Kidney (tissue), 13 donors: ENCODE measurements at regions not wholly inside any gene's neighbourhood (a gene's known extent, or its start where the extent isn't known, plus 50 kb on each side); places are given as distances from the start of the nearest gene placed in this dataset.

Source experiments
- DNase-seq, 5 donors: peaks; one replicate each; pipeline ENCODE4 v3.0.0-alpha.2; 2013 to 2020
- FAIRE-seq: peaks from 2 replicates; lab custom pipeline; 2012; peaks lifted over from hg19 to GRCh38; lab: Jason Lieb, UNC
- H3K27ac ChIP-seq, 2 donors: one replicate each; pipeline ENCODE4 v1.7.0; 2013; ENCODE audit warnings: low read depth in 2 of 2, low read length in 2 of 2, inconsistent platforms in 1 of 2
- H3K27me3 ChIP-seq: one replicate; pipeline ENCODE4 v1.7.1; 2013; ENCODE audit warnings: low read length, inconsistent platforms; ENCODE audit not compliant: control insufficient read depth, insufficient read depth
- H3K36me3 ChIP-seq, 3 donors: one replicate each; pipeline versions ENCODE4 v1.7.0 to v1.7.1; 2013; ENCODE audit warnings: low read length in 3 of 3, control low read depth in 1 of 3, inconsistent platforms in 1 of 3; ENCODE audit not compliant: insufficient read depth in 3 of 3, control insufficient read depth in 2 of 3
- H3K4me1 ChIP-seq, 3 donors: one replicate each; pipeline versions ENCODE4 v1.7.0 to v1.7.1; 2013; ENCODE audit warnings: low read length in 3 of 3, inconsistent platforms in 1 of 3, low read depth in 1 of 3; ENCODE audit not compliant: control insufficient read depth in 2 of 3, insufficient read depth in 2 of 3
- H3K4me3 ChIP-seq, 3 donors: one replicate each; pipeline versions ENCODE4 v1.7.0 to v1.8.1; 2013; ENCODE audit warnings: low read length in 3 of 3, control low read depth in 1 of 3, inconsistent platforms in 1 of 3
- H3K9ac ChIP-seq, 3 donors: one replicate each; pipeline versions ENCODE4 v1.7.0 to v1.7.1; 2013; ENCODE audit warnings: low read length in 3 of 3, control low read depth in 1 of 3, inconsistent platforms in 1 of 3
- H3K9me3 ChIP-seq, 3 donors: one replicate each; pipeline versions ENCODE4 v1.7.0 to v1.7.1; 2013; ENCODE audit warnings: low read length in 3 of 3, control low read depth in 1 of 3, inconsistent platforms in 1 of 3; ENCODE audit not compliant: control insufficient read depth in 2 of 3, insufficient read depth in 1 of 3
- CTCF ChIP-seq: IDR thresholded peaks from 3 replicates; pipeline ENCODE4 v1.5.1; 2012; ENCODE audit warnings: mild to moderate bottlenecking, moderate library complexity, borderline replicate concordance; ENCODE audit not compliant: insufficient read depth; ENCODE audit errors: extremely low read depth
- intact Hi-C: fragments of 100-400 bp; cut with DNase I; formaldehyde crosslinking; loops from one replicate; pipeline ENCODE4 v1.11.1; 2022
- donor health status: control.
- donor health status: control.
- donor health status: control.
- donor health status: control.
- donor health status: control.
- donor health status: DM: yes; HTN: yes; CAD: no.
- donor health status: Normal renal cell carcinoma (clear cell type).

GRCh38 chr7:56479748-56480147 is 363.5 kb upstream of the NUPR2 start:
- TF ChIP-seq CTCF = no peak
- intact Hi-C loops = no loop called here
- FAIRE-seq (no peak), DNase-seq (no peak)
- H3K27me3 ChIP-seq = no peaks in the 10 kb centered on the region
- peaks cover 0 to 53% (median 6%) of the 10 kb centered on the region in 3 donors for H3K9me3 ChIP-seq
- no peak overlapping the region for H3K27ac ChIP-seq
- H3K9ac ChIP-seq = no peak overlapping the region
- no peaks in the 10 kb centered on the region for H3K4me1 ChIP-seq
- H3K36me3 ChIP-seq = no peaks in the 10 kb centered on the region
- H3K4me3 ChIP-seq = no peak overlapping the region

- H3K27ac ChIP-seq = no peak overlapping the region
- no peak for TF ChIP-seq CTCF
- no peaks in the 10 kb centered on the region for H3K36me3 ChIP-seq
- H3K9ac ChIP-seq = no peak overlapping the region
- H3K9me3 ChIP-seq = peaks cover 0 to 50% (median 6%) of the 10 kb centered on the region in 3 donors
- H3K27me3 ChIP-seq = no peaks in the 10 kb centered on the region
- DNase-seq (no peak), FAIRE-seq (no peak)
- intact Hi-C loops = no loop called here
- no peaks in the 10 kb centered on the region for H3K4me1 ChIP-seq
- no peak overlapping the region for H3K4me3 ChIP-seq
Measured at GRCh38 chr7:56479136-56479535, 362.9 kb upstream of the NUPR2 start.

- H3K9me3 ChIP-seq = peaks cover 0 to 51% (median 4%) of the 10 kb centered on the region in 3 donors
Measured at GRCh38 chr7:56474271-56474670, 358.1 kb upstream of the NUPR2 start.

More at GRCh38 chr7:56474271-56474670, 358.1 kb upstream of the NUPR2 start:
- Histone ChIP-seq H3K4me3 (no peak overlapping the region), H3K4me1 (no peaks in the 10 kb centered on the region), H3K27ac (no peak overlapping the region), H3K27me3 (no peaks in the 10 kb centered on the region), H3K9ac (no peak overlapping the region), H3K36me3 (no peaks in the 10 kb centered on the region)
- no peak for DNase-seq
- no peak for FAIRE-seq
- no peak for TF ChIP-seq CTCF
- intact Hi-C loops = no loop called here
